RPMI8226 (cell line): ENCODE measurements at regions not wholly inside any gene's neighbourhood (a gene's known extent, or its start where the extent isn't known, plus 50 kb on each side); places are given as distances from the start of the nearest gene placed in this dataset.

Source experiments
- DNase-seq: peaks from one replicate; pipeline ENCODE4 v3.0.0-alpha.2; 2015

DNA sequence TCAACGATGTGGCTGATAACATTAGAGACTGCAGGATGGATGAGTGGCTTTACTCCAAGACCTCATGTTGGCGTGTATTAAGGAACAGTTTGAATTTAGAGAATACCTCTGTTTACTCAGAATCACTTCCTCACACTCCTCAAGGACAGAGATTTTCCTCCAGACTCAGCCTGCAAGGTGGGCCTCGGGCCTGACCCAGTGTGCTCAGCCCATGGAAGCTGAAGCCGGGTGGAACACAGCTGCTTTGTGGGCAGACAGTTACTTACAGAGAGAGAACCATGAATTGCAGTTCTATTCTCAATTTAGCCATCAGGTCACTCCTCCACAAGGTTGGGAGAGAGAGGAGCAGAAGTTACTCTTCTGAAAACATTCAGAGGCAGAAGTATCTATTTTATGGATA, 135.8 kb downstream of the SNX19 start:
- no peak for DNase-seq

GRCh38 chr11:130781931-130782330, 134.3 kb downstream of the SNX19 start:
- DNase-seq: no peak

DNA sequence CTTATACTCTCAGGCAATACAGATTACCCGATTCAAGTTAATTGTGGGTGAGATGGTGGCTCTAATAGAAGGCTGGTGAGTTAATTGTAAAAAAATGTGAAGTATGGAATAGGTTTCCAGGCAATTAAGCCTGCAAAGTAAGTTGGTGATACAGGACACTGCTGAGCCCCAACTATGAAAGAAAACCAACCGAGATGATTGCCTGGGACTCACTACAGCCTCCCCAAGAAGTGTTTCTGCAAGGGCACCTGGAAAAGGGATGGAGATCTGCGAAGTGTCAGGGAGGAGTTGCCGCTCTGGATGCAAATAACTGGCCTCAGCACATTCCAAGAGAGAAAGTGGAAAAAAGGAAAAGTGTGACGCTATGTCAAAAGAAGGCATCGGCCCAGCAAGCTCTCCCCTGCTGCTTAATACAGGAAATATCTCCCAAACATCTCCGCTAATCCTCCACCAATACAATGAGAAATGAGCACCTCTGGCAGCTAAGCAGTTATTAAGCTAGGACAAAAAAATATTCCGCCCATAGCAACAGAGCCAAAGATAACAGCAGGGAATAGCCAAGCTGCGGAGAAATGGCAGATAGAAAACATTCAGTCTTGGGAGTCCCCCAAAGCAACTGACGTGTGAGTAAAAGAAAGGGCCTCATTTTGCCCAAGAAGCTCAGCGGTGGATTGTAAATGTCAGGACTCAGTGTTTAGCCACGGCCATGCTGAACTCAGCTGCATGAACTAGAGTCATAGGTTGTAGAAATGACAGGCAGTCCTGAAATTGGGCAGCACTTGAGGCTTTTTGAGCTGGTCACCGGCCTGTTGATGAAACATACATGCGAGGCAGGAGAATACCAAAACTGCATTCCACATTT, 133.7 kb downstream of the SNX19 start:
- no peak for DNase-seq

- DNase-seq: no peak
These were observed 133.0 kb downstream of the SNX19 start for GRCh38 chr11:130783323-130783722.

- DNase-seq: no peak
These were observed 130.7 kb downstream of the SNX19 start for GRCh38 chr11:130785380-130786116.

GRCh38 chr11:130786586-130786985, 129.7 kb downstream of the SNX19 start:
- no peak for DNase-seq

GRCh38 chr11:130787092-130787616, 129.1 kb downstream of the SNX19 start:
- DNase-seq: no peak

DNA sequence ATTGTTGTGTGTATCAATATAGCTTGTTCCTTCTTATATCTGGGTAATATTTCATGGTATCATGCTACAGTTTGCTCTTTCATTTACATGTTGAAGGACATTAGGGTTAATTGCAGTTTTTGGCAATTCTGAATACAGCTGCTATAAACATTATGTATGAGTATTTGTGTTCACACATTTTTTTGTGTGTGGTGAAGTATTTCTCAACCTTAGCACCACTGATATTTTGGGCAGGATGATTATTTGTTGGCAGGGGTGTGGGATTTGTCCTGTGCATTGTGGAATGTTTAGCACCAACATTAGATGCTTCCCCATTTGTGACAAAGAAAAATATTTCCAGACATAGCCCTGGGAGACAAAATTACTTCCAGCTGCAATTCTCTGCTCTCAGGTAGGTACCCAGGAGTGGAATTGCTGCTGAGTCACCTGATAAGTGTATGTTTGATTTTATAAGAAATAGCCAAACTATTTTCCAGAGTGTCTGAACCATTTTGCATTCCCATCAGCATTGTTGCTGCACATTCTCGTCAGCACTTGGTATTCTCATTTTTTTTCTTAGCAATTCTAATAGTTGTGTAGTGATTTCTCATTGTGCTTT, 128.2 kb downstream of the SNX19 start:
- no peak for DNase-seq

DNA sequence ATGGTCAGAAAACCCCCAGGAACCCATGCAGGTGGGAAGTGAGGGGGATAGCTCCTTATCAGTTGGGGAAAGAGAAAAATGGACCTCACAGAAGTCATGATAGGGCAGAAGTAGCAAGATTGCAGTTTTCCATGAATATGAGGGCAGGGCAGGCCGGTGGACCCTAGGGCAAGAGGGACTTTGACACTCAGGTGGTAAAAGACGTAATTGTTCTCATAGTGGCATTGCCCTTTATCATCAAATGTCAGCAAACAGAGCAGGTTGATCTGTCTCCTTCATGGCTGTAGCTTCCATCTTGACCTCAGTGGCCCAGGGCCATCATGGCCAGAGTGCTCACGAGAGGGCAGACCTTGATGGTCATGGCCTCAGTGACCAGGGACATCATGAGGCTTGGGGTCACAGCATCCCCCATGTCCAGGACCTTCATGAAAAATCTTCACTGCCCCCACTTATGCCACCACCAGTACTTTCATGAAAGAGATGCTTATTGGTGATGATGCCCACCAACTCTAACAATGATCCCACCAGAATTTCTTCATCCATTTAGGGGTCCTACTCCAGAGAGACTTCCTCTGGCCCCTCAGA, 127.1 kb downstream of the SNX19 start:
- no peak for DNase-seq

- DNase-seq: no peak
These were observed 125.6 kb downstream of the SNX19 start for GRCh38 chr11:130790689-130791088.

- no peak for DNase-seq
These were observed 123.5 kb downstream of the SNX19 start for GRCh38 chr11:130792772-130793171.

DNA sequence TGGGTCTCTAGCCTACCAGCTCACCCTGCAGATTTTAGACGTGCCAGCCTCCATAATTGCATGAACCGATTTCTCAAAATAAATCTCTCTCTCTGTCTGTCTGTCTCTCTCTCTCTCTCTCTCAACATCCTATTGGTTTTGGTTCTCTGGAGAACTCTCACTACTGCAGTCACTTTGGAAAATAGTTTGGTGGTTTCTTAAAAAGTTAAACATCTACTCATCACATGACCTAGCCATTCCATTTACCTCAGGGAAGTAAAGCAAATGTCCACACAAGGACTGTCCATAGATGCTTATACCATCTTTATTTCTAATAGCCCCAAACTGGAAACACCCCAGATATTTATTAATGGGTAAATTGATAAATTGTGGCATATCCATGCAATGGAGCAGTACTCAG, 119.5 kb downstream of the SNX19 start:
- no peak for DNase-seq

GRCh38 chr11:130798280-130798679, 118.0 kb downstream of the SNX19 start:
- no peak for DNase-seq

DNA sequence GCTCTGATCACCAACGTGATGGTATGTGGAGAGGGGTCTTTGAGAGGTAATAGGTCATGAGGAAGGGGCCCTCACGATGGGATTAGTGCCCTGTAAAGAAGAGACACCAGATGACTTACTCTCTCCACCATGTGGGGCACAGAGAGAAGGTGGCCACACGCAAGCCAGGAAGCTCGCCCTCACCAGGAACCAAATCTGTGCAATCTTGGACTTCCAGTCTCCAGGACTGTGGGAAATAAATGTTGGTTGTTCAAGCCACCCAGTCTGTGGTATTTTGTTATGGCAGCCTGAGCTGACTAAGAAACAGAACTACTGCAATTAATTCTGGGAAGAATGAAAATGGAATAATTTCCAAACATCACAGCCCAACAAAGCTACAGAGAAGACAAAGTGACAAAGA, 117.5 kb downstream of the SNX19 start:
- DNase-seq: no peak

GRCh38 chr11:130801333-130802122, 114.8 kb downstream of the SNX19 start:
- DNase-seq: peak; percentile 18

DNA sequence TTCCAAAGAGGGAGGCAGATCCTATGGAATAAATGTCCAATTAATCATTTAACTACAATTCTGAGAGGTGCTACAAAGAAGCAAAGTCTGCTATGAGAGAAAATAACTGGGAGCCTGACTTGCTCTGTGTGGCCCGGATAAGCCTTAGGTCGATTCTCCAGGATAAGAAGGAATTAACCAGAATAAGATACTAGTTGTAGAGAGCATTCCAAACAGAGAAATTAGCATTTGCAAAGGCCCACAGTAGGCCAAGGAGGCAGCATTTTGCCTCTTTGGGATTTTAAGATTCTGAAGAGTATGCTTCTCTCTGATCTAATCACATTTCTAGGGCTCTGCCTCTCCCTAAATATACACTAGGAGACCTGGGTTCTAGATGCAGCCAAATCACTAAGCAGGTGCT, 113.7 kb downstream of the SNX19 start:
- DNase-seq: no peak

- DNase-seq: no peak
These were observed 111.8 kb downstream of the SNX19 start for GRCh38 chr11:130804306-130805076.

GRCh38 chr11:130806746-130807145, 109.5 kb downstream of the SNX19 start:
- DNase-seq: no peak

DNA sequence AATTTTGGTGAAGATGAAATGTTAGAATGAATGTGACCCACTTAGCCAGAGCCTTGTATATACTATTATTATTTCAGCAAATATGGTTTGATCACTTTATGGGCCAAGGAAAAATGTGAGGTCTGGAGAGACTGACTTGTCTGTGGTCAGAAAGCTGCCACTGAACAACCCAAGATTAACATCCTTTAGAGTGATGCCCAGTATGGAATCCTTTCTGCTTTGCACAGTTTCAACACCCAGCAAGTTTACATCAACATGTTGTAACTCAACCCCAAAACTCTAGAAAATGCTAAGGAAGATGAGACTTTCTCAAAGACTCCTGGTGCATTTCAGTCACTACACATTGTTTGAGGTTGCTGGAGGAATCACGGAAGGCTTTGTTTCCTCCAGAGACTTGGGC, 107.7 kb downstream of the SNX19 start:
- DNase-seq: no peak

GRCh38 chr11:130813196-130813595, 103.1 kb downstream of the SNX19 start:
- no peak for DNase-seq

DNA sequence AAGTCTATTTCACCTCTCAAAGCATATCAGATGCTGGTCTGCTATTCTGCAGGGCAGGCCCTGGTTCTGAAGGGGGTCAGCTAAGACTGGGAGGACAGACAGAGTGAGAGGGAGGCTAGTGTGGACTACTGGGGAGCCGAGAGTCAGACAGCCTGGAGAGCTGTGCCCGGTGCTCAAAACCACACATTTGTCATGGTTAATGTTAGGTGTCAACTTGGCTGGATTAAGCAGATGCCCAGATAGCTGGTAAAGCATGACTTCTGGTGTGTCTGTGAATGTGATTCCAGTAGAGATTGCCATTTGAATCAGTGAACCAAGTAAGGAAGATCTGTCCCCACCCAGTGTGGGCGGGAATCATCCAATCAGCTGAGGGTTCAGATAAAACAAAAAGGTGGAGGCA, 102.6 kb downstream of the SNX19 start:
- DNase-seq: no peak
